IPS DF 4.7 (cell line): ENCODE measurements at regions not wholly inside any gene's neighbourhood (a gene's known extent, or its start where the extent isn't known, plus 50 kb on each side); places are given as distances from the start of the nearest gene placed in this dataset.

Experiments
- DNase-seq: peaks from one replicate; pipeline ENCODE4 v3.0.0-alpha.2; 2013; ENCODE audit warnings: low spot score; ENCODE audit errors: extremely low read depth

GRCh38 chr5:93165559-93165958 lies 415.5 kb downstream of the NR2F1-AS1 start:
- DNase-seq, result no peak

GRCh38 chr5:93164690-93165089 lies 416.3 kb downstream of the NR2F1-AS1 start:
- DNase-seq, result no peak

- no peak for DNase-seq
Measured at GRCh38 chr5:93163010-93163663, 417.9 kb downstream of the NR2F1-AS1 start.

- no peak for DNase-seq
Measured at GRCh38 chr5:93161661-93162654, 419.1 kb downstream of the NR2F1-AS1 start.

- DNase-seq, result no peak
Measured at GRCh38 chr5:93158841-93159240, 422.2 kb downstream of the NR2F1-AS1 start.

GRCh38 chr5:93156566-93156965 lies 424.5 kb downstream of the NR2F1-AS1 start:
- no peak for DNase-seq

GRCh38 chr5:93154535-93154934 lies 426.5 kb downstream of the NR2F1-AS1 start:
- no peak for DNase-seq

GRCh38 chr5:93153461-93153860 lies 427.6 kb downstream of the NR2F1-AS1 start:
- DNase-seq, result no peak

GRCh38 chr5:93151896-93152295 lies 429.1 kb downstream of the NR2F1-AS1 start:
- no peak for DNase-seq

- DNase-seq, result no peak
Measured at GRCh38 chr5:93151121-93151520, 429.9 kb downstream of the NR2F1-AS1 start.

GRCh38 chr5:93150311-93151012 lies 430.6 kb downstream of the NR2F1-AS1 start:
- no peak for DNase-seq

- no peak for DNase-seq
Measured at GRCh38 chr5:93145767-93146166, 435.3 kb downstream of the NR2F1-AS1 start.

GRCh38 chr5:93145019-93145418 lies 436.0 kb downstream of the NR2F1-AS1 start:
- DNase-seq, result no peak

GRCh38 chr5:93141969-93142368 lies 439.1 kb downstream of the NR2F1-AS1 start:
- no peak for DNase-seq

GRCh38 chr5:93130624-93131490 lies 450.2 kb downstream of the NR2F1-AS1 start:
- DNase-seq, result no peak

GRCh38 chr5:93126634-93127033 lies 454.4 kb downstream of the NR2F1-AS1 start:
- DNase-seq, result no peak

GRCh38 chr5:93123127-93123526 lies 457.9 kb downstream of the NR2F1-AS1 start:
- DNase-seq, result no peak

- no peak for DNase-seq
Measured at GRCh38 chr5:93122446-93122845, 458.6 kb downstream of the NR2F1-AS1 start.

- no peak for DNase-seq
Measured at GRCh38 chr5:93120771-93121170, 460.2 kb downstream of the NR2F1-AS1 start.

GRCh38 chr5:93120051-93120450 lies 461.0 kb downstream of the NR2F1-AS1 start:
- DNase-seq, result no peak
